Spinal cord (tissue), 9 donors: ENCODE measurements at regions not wholly inside any gene's neighbourhood (a gene's known extent, or its start where the extent isn't known, plus 50 kb on each side); places are given as distances from the start of the nearest gene placed in this dataset.
A peak's percentile ranks its signal among the peaks of the same experiment; 100 is the strongest.

Experiments
- DNase-seq, 6 donors: peaks; one replicate each; pipeline versions ENCODE4 v3.0.0 to v3.0.0-alpha.2; 2013 to 2015; ENCODE audit warnings: low spot score in 6 of 6, low read depth in 4 of 6
- H3K27ac ChIP-seq: one replicate; pipeline ENCODE4 v1.5.1; 2013; ENCODE audit warnings: low read depth, low read length, control low read depth
- H3K27me3 ChIP-seq: one replicate; pipeline ENCODE4 v1.6.1; 2013; ENCODE audit warnings: low read length; ENCODE audit not compliant: control insufficient read depth, insufficient read depth
- H3K36me3 ChIP-seq: one replicate; pipeline ENCODE4 v1.6.1; 2013; ENCODE audit warnings: low read length; ENCODE audit not compliant: control insufficient read depth, insufficient read depth
- H3K4me1 ChIP-seq: one replicate; pipeline ENCODE4 v1.6.1; 2013; ENCODE audit warnings: low read length; ENCODE audit not compliant: control insufficient read depth, insufficient read depth
- H3K4me3 ChIP-seq: one replicate; pipeline ENCODE4 v1.5.1; 2013; ENCODE audit warnings: low read depth, low read length, control low read depth
- H3K9me3 ChIP-seq: one replicate; pipeline ENCODE4 v1.6.1; 2013; ENCODE audit warnings: low read length; ENCODE audit not compliant: control insufficient read depth, insufficient read depth
- WGBS: methylation state at CpG from one replicate; pipeline ENCODE4 v1.1.5; 2013; ENCODE audit warnings: missing lambda C conversion rate; ENCODE audit not compliant: insufficient coverage; 5-methylcytosine and 5-hydroxymethylcytosine counted together
- donor health status: healthy.

DNA sequence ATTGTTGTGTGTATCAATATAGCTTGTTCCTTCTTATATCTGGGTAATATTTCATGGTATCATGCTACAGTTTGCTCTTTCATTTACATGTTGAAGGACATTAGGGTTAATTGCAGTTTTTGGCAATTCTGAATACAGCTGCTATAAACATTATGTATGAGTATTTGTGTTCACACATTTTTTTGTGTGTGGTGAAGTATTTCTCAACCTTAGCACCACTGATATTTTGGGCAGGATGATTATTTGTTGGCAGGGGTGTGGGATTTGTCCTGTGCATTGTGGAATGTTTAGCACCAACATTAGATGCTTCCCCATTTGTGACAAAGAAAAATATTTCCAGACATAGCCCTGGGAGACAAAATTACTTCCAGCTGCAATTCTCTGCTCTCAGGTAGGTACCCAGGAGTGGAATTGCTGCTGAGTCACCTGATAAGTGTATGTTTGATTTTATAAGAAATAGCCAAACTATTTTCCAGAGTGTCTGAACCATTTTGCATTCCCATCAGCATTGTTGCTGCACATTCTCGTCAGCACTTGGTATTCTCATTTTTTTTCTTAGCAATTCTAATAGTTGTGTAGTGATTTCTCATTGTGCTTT, 128.2 kb downstream of the SNX19 start:
- Histone ChIP-seq H3K27ac (no peak overlapping the region), H3K27me3 (no peaks in the 10 kb centered on the region), H3K36me3 (no peaks in the 10 kb centered on the region), H3K4me3 (no peak overlapping the region), H3K9me3 (peaks cover 3% of the 10 kb centered on the region), H3K4me1 (peaks cover 3% of the 10 kb centered on the region)
- no peak for DNase-seq
- WGBS: no CpG with 5 or more reads among the region's 1 CpG

DNA sequence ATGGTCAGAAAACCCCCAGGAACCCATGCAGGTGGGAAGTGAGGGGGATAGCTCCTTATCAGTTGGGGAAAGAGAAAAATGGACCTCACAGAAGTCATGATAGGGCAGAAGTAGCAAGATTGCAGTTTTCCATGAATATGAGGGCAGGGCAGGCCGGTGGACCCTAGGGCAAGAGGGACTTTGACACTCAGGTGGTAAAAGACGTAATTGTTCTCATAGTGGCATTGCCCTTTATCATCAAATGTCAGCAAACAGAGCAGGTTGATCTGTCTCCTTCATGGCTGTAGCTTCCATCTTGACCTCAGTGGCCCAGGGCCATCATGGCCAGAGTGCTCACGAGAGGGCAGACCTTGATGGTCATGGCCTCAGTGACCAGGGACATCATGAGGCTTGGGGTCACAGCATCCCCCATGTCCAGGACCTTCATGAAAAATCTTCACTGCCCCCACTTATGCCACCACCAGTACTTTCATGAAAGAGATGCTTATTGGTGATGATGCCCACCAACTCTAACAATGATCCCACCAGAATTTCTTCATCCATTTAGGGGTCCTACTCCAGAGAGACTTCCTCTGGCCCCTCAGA, 127.1 kb downstream of the SNX19 start:
- Histone ChIP-seq H3K36me3 (no peaks in the 10 kb centered on the region), H3K9me3 (peaks cover 3% of the 10 kb centered on the region), H3K27me3 (no peaks in the 10 kb centered on the region), H3K27ac (no peak overlapping the region), H3K4me1 (no peaks in the 10 kb centered on the region), H3K4me3 (no peak overlapping the region)
- no peak for DNase-seq
- 94% methylated on average over 2 of the region's 3 CpGs for WGBS

DNA sequence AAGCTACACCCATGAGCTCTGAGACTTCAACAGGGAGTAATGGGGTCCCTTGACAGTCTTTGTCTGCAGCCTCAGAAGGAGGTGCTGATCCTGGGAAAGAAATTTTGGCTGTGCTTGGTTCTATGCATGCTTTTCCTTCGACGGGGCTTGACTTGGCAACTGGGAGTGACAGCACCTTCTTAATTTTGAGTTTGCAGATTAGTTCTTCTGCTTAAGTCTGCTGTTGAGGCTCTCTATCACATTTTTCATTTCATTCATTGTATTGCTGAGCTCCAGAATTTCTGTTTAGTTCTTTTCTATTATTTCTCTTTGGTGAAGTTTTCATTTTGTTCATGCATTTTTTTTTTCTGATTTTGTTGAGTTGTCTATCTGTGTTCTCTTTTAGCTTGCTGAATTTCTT, 125.6 kb downstream of the SNX19 start:
- no peak for DNase-seq
- Histone ChIP-seq H3K27me3 (no peaks in the 10 kb centered on the region), H3K4me1 (no peaks in the 10 kb centered on the region), H3K27ac (no peak overlapping the region), H3K4me3 (no peak overlapping the region), H3K36me3 (no peaks in the 10 kb centered on the region), H3K9me3 (peaks cover 3% of the 10 kb centered on the region)
- WGBS: no CpG with 5 or more reads among the region's 2 CpGs

DNA sequence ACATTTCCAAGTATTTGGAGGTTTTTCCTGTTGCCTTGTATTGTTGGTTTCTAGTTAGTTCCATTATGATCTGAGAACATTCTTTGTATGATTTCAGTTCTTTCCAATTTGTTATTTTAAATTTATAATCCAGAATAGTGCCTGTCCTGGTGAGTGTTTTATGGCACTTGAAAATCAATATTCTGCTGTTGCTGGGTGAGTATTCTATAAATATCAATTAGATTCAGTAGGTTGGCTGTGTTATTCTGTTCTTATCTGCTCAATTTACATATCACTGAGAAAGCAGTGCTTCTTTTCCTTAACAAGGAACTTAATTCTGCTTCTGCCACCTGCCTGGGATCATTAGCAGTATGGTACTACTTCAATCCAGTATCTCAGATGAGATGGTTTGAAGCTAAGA, 123.5 kb downstream of the SNX19 start:
- H3K4me1 ChIP-seq: no peaks in the 10 kb centered on the region
- H3K27ac ChIP-seq: no peak overlapping the region
- peaks cover 3% of the 10 kb centered on the region for H3K9me3 ChIP-seq
- no peak overlapping the region for H3K4me3 ChIP-seq
- H3K27me3 ChIP-seq: no peaks in the 10 kb centered on the region
- peak in 1 of 6 donors; percentile 63 for DNase-seq
- no peaks in the 10 kb centered on the region for H3K36me3 ChIP-seq

DNA sequence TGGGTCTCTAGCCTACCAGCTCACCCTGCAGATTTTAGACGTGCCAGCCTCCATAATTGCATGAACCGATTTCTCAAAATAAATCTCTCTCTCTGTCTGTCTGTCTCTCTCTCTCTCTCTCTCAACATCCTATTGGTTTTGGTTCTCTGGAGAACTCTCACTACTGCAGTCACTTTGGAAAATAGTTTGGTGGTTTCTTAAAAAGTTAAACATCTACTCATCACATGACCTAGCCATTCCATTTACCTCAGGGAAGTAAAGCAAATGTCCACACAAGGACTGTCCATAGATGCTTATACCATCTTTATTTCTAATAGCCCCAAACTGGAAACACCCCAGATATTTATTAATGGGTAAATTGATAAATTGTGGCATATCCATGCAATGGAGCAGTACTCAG, 119.5 kb downstream of the SNX19 start:
- H3K4me3 ChIP-seq: no peak overlapping the region
- no peak for DNase-seq
- H3K27ac ChIP-seq: no peak overlapping the region

DNA sequence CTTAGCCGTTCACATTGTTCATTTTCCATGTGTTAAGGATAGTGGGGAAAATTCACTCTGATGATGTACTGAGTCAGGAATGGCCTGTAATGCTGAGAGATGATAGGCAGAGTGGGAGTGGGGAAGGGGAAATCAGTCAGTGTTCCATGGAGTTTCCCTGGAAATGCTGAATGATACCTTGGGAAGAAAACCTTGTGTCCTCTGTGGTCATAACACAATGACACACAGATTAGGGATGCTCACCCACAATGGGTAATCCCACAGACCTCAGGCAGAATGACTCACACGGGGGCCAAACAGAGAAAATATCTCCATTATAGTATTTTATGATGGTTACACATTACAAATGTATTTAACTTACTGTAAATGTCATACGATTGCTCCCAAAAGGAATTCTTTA, 118.0 kb downstream of the SNX19 start:
- Histone ChIP-seq H3K27me3 (no peaks in the 10 kb centered on the region), H3K4me1 (no peaks in the 10 kb centered on the region), H3K27ac (no peak overlapping the region), H3K36me3 (no peaks in the 10 kb centered on the region), H3K9me3 (no peaks in the 10 kb centered on the region), H3K4me3 (no peak overlapping the region)
- no CpG with 5 or more reads among the region's 3 CpGs for WGBS
- DNase-seq: no peak

More for the DNA sequence above, 119.5 kb downstream of the SNX19 start:
- H3K9me3 ChIP-seq: no peaks in the 10 kb centered on the region
- no peaks in the 10 kb centered on the region for H3K36me3 ChIP-seq
- H3K4me1 ChIP-seq: no peaks in the 10 kb centered on the region
- WGBS: 100% methylated on average over 1 of the region's 2 CpGs
- H3K27me3 ChIP-seq: no peaks in the 10 kb centered on the region

DNA sequence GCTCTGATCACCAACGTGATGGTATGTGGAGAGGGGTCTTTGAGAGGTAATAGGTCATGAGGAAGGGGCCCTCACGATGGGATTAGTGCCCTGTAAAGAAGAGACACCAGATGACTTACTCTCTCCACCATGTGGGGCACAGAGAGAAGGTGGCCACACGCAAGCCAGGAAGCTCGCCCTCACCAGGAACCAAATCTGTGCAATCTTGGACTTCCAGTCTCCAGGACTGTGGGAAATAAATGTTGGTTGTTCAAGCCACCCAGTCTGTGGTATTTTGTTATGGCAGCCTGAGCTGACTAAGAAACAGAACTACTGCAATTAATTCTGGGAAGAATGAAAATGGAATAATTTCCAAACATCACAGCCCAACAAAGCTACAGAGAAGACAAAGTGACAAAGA, 117.5 kb downstream of the SNX19 start:
- H3K9me3 ChIP-seq: no peaks in the 10 kb centered on the region
- WGBS: no CpG with 5 or more reads among the region's 4 CpGs

DNA sequence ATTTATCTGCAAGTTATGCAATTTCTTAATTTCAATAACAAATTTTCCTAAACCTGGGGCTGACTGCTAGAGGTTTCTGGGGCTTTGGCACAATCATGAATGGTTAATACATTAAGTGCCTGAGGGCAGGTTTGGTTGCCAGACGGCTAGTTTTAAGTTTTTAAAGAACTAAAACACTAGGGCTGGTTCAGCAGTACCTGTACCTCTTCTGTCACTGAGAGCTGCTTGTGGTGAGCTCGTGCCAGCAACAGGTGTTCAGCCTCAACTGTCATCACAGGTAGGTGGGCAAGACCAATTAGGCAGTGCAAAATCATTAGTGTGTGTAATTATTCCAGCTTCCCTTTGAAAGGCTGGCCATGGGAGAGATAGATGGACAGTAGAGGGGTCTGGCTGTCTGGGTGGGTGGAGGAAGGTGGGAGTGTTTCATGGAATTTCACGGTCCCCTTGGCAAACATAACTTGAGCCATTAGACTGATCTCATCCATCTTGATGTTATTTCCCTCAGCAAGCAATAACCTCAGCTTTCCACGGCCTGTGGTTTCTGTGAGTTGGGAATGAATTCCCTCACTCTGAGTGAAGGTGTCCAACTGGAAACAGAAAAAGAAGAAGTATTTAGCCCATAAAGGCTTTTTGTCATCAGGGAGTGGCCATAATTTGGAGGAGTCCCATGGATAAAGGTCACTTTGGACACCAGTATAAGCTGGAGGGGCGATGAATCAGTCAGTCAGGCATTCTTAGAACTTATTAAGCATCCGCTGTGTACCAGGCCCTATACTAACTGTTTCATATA, 114.8 kb downstream of the SNX19 start:
- 82% methylated on average over 3 of the region's 6 CpGs for WGBS
- H3K4me3 ChIP-seq: no peak overlapping the region

More for the DNA sequence above, 117.5 kb downstream of the SNX19 start:
- H3K27me3 ChIP-seq: no peaks in the 10 kb centered on the region
- no peaks in the 10 kb centered on the region for H3K36me3 ChIP-seq
- H3K27ac ChIP-seq: no peak overlapping the region
- H3K4me3 ChIP-seq: no peak overlapping the region
- DNase-seq: no peak
- no peaks in the 10 kb centered on the region for H3K4me1 ChIP-seq

DNA sequence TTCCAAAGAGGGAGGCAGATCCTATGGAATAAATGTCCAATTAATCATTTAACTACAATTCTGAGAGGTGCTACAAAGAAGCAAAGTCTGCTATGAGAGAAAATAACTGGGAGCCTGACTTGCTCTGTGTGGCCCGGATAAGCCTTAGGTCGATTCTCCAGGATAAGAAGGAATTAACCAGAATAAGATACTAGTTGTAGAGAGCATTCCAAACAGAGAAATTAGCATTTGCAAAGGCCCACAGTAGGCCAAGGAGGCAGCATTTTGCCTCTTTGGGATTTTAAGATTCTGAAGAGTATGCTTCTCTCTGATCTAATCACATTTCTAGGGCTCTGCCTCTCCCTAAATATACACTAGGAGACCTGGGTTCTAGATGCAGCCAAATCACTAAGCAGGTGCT, 113.7 kb downstream of the SNX19 start:
- WGBS: no CpG with 5 or more reads among the region's 2 CpGs
- Histone ChIP-seq H3K36me3 (no peaks in the 10 kb centered on the region), H3K4me1 (peaks cover 3% of the 10 kb centered on the region), H3K27ac (no peak overlapping the region), H3K27me3 (no peaks in the 10 kb centered on the region), H3K9me3 (no peaks in the 10 kb centered on the region), H3K4me3 (no peak overlapping the region)
- DNase-seq: no peak

More for the DNA sequence above, 114.8 kb downstream of the SNX19 start:
- DNase-seq: peak in 1 of 6 donors; percentile 26
- Histone ChIP-seq H3K36me3 (no peaks in the 10 kb centered on the region), H3K9me3 (no peaks in the 10 kb centered on the region), H3K27ac (no peak overlapping the region), H3K27me3 (no peaks in the 10 kb centered on the region), H3K4me1 (peaks cover under 1% of the 10 kb centered on the region)
